Activated T-cell treated with anti-CD3 and anti-CD28 coated beads for 1 hour (primary cell): ENCODE measurements at regions not wholly inside any gene's neighbourhood (a gene's known extent, or its start where the extent isn't known, plus 50 kb on each side); places are given as distances from the start of the nearest gene placed in this dataset.
"Not testable (repeated sequence)": the region's sequence is repeated elsewhere in the genome, so short reads cannot be mapped to it uniquely, and the experiment has no call there.

Experiments used
- DNase-seq: peaks from one replicate; pipeline ENCODE4 v3.0.0-alpha.2; 2020; ENCODE audit warnings: low read depth

DNA sequence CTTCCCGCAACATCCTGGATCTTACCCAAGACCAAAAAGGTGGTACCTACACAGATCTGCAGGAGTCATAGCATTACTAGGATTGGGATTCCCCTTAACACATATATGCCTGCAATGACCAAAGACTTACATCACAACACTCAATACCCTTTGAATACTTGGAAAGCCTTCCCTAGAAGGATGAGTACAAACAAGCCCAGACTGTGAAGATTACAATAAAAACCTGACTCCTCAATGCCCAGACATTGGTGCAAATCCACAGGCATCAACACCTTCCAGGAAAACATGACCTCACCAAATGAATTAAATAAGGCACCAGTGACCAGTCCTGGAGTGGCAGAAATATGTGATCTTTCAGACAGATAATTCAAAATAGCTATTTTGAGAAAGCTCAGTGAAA lies 326.8 kb downstream of the TBL1XR1 start:
- DNase-seq, result no peak

DNA sequence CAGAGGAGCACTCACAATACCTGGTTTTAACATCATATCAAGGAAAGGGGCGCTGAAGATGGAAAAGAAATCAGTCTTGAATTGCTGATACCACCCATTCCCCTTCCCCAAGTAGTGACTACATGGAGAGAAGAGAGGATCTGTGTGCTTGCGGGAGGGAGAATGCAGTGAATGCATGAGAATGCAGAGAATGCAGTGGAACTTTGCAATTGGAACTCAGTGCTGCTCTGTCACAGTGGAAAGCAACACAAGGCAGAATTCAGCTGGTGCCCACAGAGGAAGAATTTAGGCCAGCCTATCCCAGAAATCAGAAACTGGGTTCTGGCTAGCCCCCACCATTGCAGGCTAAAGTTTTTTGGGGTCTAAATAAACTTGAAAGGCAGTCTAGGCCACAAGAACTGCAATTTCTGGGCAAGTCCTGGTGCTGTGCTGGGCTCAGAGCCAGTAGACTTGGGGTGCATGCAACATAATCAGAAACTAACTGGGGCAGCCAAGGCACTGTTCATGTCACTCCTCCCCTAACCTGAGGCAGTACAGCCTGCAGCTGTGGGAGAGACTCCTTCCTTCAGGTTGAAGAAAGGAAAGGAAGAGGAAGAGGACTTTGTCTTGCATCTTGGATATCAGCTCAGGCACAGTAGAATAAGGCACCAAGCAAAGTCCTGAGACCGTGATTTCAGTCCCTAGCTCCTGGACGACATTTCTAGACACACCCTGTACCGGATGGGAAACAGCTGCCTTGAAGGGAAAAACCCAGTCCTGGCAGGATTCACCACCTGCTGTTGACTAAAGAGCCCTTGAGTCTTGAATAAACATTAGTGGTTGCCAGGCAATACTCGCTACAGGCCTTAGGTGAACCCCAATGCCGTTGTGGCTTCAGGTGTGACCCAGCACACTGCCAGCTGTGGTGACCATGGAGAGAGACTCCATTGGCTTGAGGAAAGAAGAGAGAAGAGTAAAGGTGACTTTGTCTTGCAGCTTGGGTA lies 329.3 kb downstream of the TBL1XR1 start:
- DNase-seq, result no peak

DNA sequence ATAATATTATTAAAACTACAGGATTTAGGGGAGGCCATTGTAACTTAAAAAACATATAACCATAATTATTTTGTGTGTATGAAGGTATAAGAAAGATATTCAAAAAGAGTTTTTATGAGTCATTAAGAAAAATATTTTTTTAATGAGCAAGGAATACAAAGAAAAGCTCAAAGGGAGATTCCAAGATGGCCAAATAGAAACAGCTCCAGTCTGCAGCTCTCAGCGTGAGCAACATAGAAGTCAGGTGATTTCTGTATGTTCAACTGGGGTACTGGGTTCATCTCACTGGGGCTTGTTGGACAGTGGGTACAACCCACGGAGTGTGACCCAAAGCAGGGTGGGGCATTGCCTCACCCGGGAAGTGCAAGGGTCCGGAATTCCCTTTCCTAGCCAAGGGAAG lies 336.1 kb downstream of the TBL1XR1 start:
- no peak for DNase-seq

DNA sequence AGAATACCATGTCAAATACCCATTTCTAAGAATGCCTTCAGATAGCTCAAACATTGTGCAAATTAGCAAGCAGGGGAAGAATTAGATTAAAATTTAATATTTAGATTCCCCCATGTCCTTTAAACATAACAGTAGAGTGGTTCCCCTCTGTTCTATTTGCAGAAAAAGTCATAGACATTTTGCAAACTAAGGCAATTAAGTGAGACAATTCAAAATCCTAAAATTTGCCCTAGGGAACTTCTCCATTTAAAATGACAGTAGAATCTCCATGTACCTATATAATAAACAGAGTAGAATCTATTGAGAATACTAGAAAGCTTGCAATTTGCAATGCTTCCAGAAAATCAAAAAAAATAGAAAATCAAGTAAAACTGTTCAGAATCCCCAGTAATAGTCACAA lies 340.6 kb downstream of the TBL1XR1 start:
- no peak for DNase-seq

DNA sequence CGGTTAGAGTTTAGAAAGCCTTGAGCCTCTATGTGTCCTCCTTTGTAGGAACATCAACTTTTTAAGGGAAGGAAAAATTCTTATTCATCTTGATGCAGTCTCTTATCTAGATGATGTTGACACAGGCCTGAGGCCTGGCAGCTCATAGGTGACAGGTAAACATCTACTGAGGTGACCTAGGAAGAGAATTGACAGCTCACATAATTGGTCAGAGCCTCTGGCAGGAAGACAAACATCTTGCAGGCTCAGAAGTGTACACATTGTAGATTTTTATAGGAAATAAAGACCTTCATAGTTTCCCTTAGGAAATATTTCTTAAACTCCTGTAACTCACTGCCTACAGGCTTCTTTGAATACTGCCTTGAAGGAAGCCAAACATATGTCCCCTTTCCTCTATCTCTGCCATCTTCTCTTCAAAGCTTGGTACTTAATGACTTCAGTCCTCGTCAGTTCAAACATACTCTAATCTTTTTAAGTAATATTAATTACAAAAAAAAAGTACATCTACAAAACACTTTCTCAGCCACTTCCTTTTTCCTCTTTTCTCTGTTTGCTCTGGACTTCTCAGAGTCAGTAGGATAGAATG lies 341.3 kb downstream of the TBL1XR1 start:
- no peak for DNase-seq

DNA sequence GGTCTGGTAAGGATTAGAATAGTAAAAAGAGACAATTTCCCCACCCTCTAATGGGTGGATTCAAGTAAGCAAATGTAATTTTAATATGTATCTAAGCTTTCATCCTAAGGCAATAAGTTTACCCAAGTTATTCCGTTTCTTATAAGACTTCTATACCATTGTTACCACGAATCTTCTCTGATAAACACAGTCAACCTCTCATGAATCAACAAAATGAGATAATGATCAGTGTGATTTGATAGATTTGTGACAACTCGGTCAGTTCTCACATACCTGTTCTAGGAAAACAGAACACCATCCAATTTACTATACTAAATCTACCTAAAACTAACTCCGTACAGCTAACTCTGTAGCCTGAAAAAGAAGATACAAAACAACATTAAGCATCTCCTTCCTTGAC lies 342.1 kb downstream of the TBL1XR1 start:
- DNase-seq, result no peak

DNA sequence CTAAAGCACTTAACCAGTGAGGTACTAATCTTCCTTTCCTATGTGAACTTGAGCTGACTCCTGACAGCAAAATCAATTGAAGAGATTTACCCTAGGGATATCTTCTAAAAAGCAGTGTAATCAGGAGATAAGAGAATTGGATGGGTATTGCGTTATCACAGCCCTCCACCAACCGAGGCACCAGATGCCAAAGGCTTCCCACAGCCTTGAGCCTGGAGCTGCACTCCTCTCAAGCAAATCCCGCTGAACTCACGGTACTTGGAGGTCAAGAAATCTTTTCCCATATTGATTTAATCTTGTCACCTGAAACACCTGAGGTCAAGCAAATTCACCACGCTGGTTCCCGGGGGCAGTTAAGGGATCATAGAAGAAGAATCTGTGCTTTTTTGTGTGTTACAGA lies 346.8 kb downstream of the TBL1XR1 start:
- no peak for DNase-seq

DNA sequence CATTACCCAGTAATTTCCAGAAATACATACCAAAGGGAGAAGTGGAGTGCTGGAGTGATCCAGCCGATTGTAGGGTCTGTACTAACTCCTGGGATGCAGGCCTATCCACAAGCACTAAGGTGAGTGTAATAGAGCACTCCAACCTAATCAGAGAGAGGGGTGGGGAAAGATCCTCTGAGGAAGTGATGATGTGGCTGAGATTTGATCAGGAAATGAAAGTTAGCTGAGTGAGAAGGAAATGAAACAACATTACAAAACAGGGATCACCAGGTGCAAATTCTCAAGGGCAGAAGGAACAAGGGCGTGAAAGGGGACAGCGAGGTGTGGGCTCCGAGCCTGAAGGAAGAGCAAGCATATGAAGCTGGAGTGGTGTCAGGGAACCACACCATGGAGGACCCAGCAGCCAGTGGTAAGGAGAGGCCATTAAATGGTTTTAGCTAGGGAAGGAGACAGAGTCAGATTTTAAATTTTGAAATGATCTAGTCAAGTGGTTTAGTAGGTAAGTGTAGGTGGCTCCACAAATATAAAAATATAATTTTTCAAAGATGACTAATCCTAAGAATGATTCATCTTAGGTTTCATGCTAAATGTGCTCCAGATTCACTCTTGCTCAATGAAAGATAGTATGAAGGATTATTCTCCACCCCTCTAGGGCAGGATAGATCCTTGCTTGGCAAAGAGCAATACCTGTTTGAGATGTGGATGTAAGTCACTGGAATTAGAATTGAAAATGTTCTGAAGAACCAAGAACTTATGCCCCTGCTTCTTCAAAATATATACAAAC lies 348.7 kb downstream of the TBL1XR1 start:
- DNase-seq, result no peak

DNA sequence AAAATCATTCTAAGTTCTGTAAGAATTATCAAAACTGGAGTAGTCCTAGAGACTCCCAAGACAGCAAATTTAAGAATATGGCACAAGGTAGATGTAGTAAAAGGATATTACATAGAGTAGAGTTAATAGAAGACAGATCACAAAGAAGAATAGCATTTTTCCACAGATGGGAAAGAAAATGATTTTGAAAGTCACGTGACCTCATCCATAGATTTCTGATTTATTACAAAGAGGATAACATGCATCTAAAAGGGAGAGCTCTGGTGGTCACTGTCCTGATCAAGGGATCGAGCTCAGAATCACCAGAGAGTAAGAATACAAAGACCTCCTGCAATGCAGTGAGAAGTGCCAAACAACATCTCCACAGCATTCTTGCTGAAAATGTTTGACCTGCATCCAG lies 354.4 kb downstream of the TBL1XR1 start:
- DNase-seq, result no peak

DNA sequence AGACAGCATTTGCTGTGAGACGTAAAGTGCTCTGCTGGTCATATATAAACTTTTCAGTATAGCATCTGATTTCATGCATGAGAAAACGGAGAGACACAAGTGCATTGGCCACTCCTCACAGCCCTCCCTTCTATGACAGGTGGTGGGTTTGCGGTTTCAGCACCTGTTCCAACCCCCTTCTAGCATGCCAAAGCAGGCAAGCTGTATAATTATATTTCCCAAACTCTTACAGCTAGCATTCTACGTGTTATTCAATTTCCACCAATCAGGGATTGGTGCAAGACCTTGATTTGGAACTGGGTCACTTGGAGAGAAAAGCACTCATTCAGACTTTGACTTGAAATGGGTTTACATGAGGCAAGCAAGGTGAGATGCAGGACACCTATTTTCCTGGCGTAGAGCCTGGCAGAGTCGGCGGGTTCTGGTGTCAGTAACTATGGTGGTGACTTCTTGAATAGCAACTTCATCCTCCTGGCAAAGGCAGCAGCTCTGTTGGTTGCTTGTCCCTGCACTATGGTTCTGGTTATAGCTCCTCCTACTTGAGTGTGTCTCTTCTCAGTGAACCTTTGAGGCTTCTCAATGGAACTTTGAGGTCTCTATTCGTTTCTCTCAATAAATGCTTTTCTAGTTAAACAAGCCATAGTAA lies 356.5 kb downstream of the TBL1XR1 start:
- DNase-seq, result no peak

DNA sequence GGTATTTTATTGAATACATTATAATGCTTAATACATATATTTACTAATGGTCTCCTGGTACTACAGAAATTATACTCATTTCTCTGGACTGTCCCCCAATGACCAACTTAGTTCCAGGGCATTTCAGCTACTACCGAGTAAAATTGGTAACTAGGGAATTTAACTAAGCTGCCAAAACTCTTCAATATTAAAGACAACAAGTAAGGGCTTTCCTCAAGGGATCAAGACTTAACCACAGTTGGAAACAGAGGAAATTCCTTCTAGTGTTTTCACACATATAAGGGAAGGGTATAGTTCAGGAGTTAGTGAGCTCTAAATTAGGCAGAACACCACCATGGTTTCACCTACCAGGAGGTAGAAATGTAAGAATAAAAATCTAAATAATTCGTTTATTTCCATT lies 357.4 kb downstream of the TBL1XR1 start:
- no peak for DNase-seq

DNA sequence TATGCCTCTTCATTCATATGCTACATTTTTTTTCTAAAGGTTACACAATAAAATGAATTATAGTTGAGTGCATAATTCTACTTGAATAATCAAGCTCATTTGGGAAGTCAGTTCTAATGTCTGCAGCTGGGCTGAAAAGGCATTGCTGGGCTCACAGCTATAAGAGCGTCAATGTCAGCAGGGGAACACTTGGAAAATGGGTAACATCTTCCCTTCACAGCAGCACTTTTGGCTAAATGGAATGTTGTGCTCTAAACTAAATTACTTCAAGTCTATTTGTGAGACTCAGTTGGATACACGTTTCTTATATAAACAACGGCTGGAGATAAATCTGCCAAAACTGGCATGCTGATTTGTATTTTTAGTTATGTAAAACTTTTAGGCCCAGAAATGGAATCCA lies 357.8 kb downstream of the TBL1XR1 start:
- no peak for DNase-seq

DNA sequence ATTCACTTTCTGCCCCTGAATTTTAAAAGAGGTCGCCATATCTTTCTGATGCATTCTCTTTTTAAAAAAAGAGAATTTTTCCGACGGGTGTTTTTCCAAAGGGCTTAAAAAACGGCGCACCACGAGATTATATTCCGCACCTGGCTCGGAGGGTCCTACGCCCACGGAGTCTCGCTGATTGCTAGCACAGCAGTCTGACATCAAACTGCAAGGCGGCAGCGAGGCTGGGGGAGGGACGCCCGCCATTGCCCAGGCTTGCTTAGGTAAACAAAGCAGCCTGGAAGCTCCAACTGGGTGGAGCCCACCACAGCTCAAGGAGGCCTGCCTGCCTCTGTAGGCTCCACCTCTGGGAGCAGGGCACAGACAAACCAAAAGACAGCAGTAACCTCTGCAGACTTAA lies 370.0 kb downstream of the TBL1XR1 start:
- not testable (repeated sequence) for DNase-seq

DNA sequence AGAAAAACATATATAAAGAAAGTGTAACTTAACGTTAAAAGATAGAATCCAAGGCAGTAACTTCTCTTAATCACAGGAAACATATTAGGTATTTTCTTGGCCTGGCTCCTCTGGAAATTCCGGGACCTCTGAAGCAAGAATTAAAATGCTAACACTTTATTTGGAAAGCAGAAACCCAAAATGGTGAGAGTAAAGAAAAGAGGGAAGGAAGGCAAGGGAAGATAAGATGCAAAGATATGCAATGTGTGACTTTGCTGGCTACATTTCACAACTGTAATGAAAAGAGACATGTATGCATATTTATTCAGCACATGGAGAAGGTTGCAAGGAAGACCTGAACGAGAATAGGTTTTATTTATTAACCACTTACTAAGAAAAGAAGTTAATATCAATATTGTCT lies 372.5 kb downstream of the TBL1XR1 start:
- DNase-seq, result no peak

DNA sequence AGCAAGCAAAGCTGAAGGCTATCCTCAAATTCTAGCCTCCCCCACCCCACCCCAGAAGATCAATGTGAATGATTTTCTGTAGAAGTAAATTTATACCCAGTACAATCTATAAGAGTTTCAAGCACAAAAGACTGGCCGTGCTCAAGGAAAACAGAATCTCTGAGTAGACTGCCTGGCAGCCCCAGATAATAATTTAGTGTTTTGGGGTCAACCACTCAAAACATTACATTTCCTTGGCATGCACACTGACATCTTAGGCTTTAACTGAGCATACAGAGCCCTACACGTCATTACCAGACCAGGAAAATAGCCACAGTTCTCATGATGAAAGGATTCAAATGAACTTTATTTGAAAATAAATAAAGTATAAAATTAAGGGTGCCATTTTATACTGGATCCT lies 376.5 kb downstream of the TBL1XR1 start:
- DNase-seq, result no peak

DNA sequence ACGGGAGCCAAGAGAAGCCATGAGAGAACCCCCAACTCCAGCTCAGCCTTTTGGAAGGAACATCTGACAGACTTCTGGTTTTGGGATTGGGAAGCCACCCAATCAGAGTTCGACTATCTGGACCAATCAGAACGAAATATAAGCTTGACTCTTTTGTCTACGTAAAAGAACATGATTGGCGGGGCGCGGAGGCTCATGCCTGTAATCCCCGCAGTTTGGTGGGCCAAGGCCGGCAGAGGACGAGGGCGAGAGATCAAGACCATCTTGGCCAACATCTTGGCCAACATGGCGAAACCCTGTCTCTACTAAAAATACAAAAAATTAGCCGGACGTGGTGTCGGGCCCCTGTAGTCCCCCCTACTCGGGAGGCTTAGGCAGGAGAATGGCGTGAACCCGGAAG lies 380.3 kb downstream of the TBL1XR1 start:
- no peak for DNase-seq

DNA sequence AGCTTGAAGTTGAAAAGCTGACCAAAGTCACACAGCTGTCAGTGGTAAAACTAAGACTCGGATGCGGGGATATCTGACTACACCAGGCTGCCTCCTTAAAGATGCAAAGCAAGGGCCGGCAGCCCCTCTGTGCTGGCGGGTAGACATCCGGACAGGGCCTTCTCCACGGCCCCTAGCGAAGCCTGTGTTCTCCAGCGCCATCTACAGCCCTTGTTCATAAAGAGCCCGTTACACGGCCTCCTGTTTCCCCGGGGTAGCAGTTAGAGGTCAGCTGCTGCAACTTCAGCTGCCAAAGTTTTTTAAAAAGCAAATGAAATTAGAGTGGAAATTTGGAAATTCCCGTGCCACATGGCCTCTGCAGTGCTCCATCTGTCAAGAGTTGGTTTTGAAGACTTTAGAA lies 383.0 kb downstream of the TBL1XR1 start:
- DNase-seq, result no peak

DNA sequence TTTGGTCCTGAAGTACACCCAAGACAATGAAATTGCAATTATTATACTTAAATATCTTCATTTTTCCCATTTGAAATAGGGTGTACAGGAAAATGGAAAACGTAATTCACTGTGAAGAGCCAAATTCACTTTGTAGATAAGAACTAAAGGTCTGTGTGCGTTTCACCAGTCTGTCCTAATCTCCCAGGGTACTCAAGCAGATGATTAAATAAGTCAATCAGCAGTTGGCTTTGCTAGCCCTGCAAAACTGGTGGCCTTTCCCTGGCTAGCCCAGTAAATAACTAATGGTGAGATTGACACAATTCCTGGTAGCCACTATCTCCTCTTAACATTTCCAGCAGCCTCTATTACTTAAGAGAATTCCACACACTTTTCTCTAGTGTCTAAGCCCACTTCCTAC lies 389.3 kb downstream of the TBL1XR1 start:
- no peak for DNase-seq

DNA sequence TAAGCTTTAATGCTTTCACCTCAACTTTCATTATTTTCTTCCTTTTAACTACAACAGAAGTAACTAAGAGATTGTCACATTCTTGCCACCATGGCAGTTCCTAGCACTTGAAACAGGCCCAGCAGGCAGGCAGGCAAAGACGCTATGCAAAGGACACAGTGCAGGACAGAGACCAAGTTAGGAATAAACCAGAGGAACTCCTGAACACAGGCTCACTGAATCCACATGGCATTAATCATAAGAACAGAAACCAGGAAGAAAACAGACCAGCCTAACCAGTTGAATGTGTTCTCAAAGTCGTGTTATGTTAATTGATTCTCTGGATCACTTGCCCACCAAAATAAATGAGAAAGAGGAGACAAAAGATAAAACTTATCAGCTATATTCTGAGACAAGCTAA lies 397.6 kb downstream of the TBL1XR1 start:
- DNase-seq, result no peak

DNA sequence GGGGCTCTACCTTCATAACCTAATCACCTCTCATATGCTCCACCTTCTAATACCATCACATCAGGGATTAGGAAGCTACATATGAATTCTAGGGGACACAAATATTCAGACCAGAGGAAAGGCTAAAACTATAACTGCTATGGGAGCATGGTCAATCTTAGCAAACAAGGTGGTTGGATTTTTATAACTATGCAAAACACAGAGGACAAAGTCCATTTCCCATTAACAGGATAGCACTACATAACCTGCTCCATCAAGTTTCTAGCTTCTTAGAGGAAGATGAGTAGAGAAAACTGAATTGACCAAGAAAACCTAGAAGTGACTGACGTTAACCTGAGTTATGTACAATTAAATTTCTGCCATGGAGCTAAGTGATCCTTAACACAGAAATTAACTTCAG lies 398.6 kb downstream of the TBL1XR1 start:
- DNase-seq, result no peak

DNA sequence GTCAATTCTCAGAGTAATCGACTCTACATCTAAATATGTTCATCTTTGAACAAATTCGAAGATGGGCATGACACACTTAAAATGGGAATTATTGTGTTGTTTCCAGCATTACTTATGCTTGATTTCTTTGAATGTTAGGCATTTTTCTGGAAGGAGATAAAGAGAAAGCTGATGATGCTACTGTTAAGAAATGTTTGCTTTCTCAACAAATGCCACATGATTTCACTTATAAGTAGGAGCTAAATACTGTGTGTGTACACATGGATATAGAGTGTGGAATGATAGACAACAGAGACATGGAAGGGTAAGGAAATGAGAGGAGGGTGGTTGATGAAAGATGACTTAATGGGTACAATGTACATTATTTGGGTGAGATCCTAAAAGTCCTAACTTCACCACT lies 400.9 kb downstream of the TBL1XR1 start:
- DNase-seq, result no peak

DNA sequence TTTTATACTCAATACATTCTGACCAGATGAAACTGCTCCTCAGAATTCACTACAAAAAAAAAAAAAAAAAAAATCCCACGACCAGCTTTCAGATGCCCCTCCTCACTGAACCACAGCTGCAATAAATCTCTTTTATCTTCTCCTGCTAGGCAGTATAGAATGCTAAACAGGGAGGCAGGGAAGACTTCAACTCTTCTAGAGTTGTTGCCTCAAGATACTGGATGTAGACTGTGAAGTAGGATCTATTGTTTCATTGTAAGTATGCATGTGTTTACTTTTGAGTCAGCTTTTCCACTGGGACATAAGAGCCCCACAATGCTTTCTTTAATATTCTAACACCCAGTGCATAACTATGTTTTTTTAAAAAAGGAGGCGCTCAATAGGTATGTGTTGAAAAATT lies 401.4 kb downstream of the TBL1XR1 start:
- DNase-seq, result no peak
